SW480 (cell line): ENCODE measurements at regions not wholly inside any gene's neighbourhood (a gene's known extent, or its start where the extent isn't known, plus 50 kb on each side); places are given as distances from the start of the nearest gene placed in this dataset.

ENCODE experiments used
- DNase-seq: peaks from one replicate; pipeline ENCODE4 v3.0.0-alpha.2; 2016; ENCODE audit warnings: low spot score

- no peak for DNase-seq
Observed at GRCh38 chr14:56862836-56863235, 52.6 kb upstream of the OTX2 start.

DNA sequence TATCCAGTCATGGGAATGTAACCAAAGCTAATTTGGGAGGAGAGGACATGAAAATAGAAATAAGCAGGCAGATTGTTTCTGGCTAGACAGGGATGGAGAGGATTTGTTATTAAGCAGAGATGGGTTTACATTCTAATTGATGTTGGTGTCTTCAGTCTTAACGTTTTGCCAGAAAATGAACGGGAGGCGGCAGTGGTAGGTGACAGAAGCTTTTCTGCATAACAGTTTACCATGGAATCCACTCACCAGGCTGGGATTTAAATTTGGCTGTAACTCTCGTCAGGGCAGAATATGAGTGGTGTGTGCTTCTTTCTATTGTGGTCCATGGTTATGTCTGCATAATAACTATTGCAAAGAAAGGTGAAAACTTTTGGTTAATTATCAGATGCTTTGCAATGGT is 50.2 kb upstream of the OTX2 start:
- DNase-seq, result no peak
